Effector memory CD4-positive, alpha-beta T cell (primary cell): ENCODE measurements at regions not wholly inside any gene's neighbourhood (a gene's known extent, or its start where the extent isn't known, plus 50 kb on each side); places are given as distances from the start of the nearest gene placed in this dataset.

Experiments
- DNase-seq, 3 donors: peaks; one replicate each; pipeline ENCODE4 v3.0.0-alpha.2; 2020
- H3K27ac ChIP-seq: 2 replicates; pipeline ENCODE4 v1.7.0; 2013; ENCODE audit warnings: mild to moderate bottlenecking, low read length, moderate library complexity; ENCODE audit not compliant: insufficient read depth, poor library complexity, severe bottlenecking
- H3K27me3 ChIP-seq: replicated peaks from 2 replicates; pipeline ENCODE4 v1.7.0; 2013; ENCODE audit warnings: mild to moderate bottlenecking, low read length; ENCODE audit not compliant: insufficient read depth, control insufficient read depth, poor library complexity, severe bottlenecking
- H3K36me3 ChIP-seq: 2 replicates; pipeline ENCODE4 v1.7.0; 2013; ENCODE audit warnings: mild to moderate bottlenecking, low read length, moderate library complexity; ENCODE audit not compliant: control insufficient read depth, insufficient read depth
- H3K4me1 ChIP-seq: 2 replicates; pipeline ENCODE4 v1.7.0; 2013; ENCODE audit warnings: low read length, mild to moderate bottlenecking; ENCODE audit not compliant: control insufficient read depth, insufficient read depth, poor library complexity, severe bottlenecking
- H3K4me3 ChIP-seq: 2 replicates; pipeline ENCODE4 v1.7.0; 2013; ENCODE audit warnings: low read length, low read depth, mild to moderate bottlenecking; ENCODE audit not compliant: insufficient read depth, poor library complexity, severe bottlenecking
- H3K9me3 ChIP-seq: 2 replicates; pipeline ENCODE4 v1.7.0; 2013; ENCODE audit warnings: mild to moderate bottlenecking, low read length, moderate library complexity; ENCODE audit not compliant: control insufficient read depth

- H3K4me1 ChIP-seq, result no peaks in the 10 kb centered on the region
- DNase-seq, result no peak
- H3K36me3 ChIP-seq, result no peaks in the 10 kb centered on the region
- no peaks in the 10 kb centered on the region for H3K9me3 ChIP-seq
- no peaks in the 10 kb centered on the region for H3K27me3 ChIP-seq
- no peak overlapping the region for H3K27ac ChIP-seq
- no peak overlapping the region for H3K4me3 ChIP-seq
Observed at GRCh38 chr7:17584822-17585221, 286.4 kb downstream of the AHR start.

- no peaks in the 10 kb centered on the region for H3K27me3 ChIP-seq
- H3K4me3 ChIP-seq, result no peak overlapping the region
- no peak overlapping the region for H3K27ac ChIP-seq
- H3K36me3 ChIP-seq, result no peaks in the 10 kb centered on the region
- no peaks in the 10 kb centered on the region for H3K4me1 ChIP-seq
- DNase-seq, result no peak
- H3K9me3 ChIP-seq, result no peaks in the 10 kb centered on the region
Observed at GRCh38 chr7:17586711-17587110, 288.3 kb downstream of the AHR start.

DNA sequence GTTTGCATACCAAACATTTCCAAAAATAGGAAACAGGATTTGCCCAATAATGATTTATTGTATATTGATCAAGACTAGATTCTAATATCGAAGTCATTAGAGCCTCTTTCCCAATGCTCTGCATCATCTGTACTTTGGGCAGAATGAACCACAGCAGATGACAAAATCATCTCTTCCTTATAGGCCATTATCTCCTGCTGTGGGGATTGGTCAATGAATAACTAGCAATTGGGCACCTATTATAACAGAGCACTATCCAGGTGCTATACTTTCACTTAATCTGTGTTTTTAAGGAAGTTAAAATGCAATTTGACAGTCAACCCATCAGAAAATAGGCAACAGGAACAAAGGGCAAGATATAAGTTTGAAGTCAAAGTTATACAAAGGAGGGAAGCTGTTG, 290.3 kb downstream of the AHR start:
- no peak for DNase-seq
- Histone ChIP-seq H3K36me3 (no peaks in the 10 kb centered on the region), H3K27me3 (no peaks in the 10 kb centered on the region), H3K4me3 (no peak overlapping the region), H3K9me3 (no peaks in the 10 kb centered on the region), H3K27ac (no peak overlapping the region), H3K4me1 (no peaks in the 10 kb centered on the region)

- no peaks in the 10 kb centered on the region for H3K4me1 ChIP-seq
- H3K36me3 ChIP-seq, result no peaks in the 10 kb centered on the region
- no peaks in the 10 kb centered on the region for H3K9me3 ChIP-seq
- DNase-seq, result no peak
- H3K27me3 ChIP-seq, result no peaks in the 10 kb centered on the region
- H3K4me3 ChIP-seq, result no peak overlapping the region
- H3K27ac ChIP-seq, result no peak overlapping the region
Observed at GRCh38 chr7:17589671-17590070, 291.2 kb downstream of the AHR start.

- Histone ChIP-seq H3K9me3 (no peaks in the 10 kb centered on the region), H3K36me3 (no peaks in the 10 kb centered on the region), H3K4me3 (no peak overlapping the region), H3K4me1 (no peaks in the 10 kb centered on the region), H3K27me3 (no peaks in the 10 kb centered on the region), H3K27ac (no peak overlapping the region)
- DNase-seq, result no peak
Observed at GRCh38 chr7:17590221-17590620, 291.8 kb downstream of the AHR start.

DNA sequence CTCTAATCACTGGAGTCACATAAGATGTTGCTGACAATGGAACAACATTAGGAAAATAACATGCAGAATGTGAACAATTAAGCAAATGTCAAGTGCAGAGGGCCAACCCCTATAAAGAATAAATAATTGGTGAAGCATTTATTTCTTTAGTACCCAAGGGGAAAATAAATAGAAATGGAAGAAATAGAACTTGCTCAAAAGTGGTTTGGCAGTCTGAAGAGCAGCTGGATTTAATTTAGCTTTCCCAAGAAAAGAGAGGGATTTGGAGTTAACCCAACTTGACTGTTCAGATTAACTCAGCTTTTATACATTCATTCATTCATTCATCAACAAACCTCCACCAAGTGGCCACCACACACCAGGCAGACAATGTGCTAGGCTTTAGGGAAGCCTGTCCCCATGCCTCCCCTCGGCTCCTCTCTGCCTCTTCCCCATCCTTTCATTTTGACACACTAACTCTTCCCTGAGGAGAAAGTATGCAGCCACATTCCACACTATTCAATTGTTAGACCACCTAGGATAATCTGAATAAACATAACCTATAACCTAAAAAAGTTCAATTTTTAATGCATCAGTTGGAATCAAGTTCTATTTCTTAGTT, 295.5 kb downstream of the AHR start:
- Histone ChIP-seq H3K4me3 (no peak overlapping the region), H3K27ac (no peak overlapping the region), H3K9me3 (no peaks in the 10 kb centered on the region), H3K27me3 (no peaks in the 10 kb centered on the region), H3K36me3 (no peaks in the 10 kb centered on the region), H3K4me1 (no peaks in the 10 kb centered on the region)
- DNase-seq, result no peak

DNA sequence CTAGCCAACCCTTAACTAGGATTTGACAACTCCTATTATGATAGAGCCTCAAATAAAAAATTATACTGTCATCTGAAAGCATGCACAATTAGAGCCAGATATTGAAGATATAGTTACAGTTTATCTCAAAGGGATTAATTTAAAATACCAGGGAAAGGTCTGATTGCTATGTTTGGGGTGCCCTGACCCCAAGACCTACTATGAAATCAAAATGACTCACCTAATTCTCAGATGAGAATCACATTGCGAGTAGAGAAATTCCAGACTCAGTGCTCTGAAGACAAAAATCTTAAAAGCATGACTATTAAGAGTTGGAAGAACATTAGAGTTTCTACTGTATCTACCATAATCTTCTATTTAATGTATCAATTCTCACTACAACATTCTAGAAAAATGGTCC, 297.1 kb downstream of the AHR start:
- Histone ChIP-seq H3K27me3 (no peaks in the 10 kb centered on the region), H3K9me3 (no peaks in the 10 kb centered on the region), H3K36me3 (no peaks in the 10 kb centered on the region), H3K4me1 (no peaks in the 10 kb centered on the region), H3K4me3 (no peak overlapping the region), H3K27ac (no peak overlapping the region)
- no peak for DNase-seq

DNA sequence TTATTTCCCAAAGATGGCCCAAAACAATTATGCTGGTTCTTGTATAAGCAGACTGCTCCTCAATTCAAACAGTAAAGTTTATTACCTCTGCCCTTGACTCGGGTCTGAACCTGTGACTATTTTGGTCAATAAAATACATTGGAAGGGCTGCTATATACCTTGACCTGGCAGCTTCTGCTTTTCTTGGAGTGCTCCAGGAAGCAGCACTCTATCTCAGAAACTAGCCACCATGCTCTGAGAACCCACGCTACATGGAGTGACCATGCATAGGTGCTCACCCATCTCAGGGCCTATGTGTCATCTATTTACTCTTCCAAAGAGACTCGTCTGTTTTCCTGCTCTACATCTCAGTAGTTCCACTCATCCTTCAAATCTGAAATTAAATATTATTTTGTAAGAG, 299.9 kb downstream of the AHR start:
- no peaks in the 10 kb centered on the region for H3K27me3 ChIP-seq
- H3K36me3 ChIP-seq, result no peaks in the 10 kb centered on the region
- H3K27ac ChIP-seq, result no peak overlapping the region
- H3K9me3 ChIP-seq, result no peaks in the 10 kb centered on the region
- DNase-seq, result no peak
- no peak overlapping the region for H3K4me3 ChIP-seq
- no peaks in the 10 kb centered on the region for H3K4me1 ChIP-seq

GRCh38 chr7:17598846-17599245, 300.4 kb downstream of the AHR start:
- Histone ChIP-seq H3K4me3 (no peak overlapping the region), H3K27ac (no peak overlapping the region), H3K36me3 (no peaks in the 10 kb centered on the region), H3K27me3 (no peaks in the 10 kb centered on the region), H3K4me1 (no peaks in the 10 kb centered on the region), H3K9me3 (no peaks in the 10 kb centered on the region)
- DNase-seq, result no peak

DNA sequence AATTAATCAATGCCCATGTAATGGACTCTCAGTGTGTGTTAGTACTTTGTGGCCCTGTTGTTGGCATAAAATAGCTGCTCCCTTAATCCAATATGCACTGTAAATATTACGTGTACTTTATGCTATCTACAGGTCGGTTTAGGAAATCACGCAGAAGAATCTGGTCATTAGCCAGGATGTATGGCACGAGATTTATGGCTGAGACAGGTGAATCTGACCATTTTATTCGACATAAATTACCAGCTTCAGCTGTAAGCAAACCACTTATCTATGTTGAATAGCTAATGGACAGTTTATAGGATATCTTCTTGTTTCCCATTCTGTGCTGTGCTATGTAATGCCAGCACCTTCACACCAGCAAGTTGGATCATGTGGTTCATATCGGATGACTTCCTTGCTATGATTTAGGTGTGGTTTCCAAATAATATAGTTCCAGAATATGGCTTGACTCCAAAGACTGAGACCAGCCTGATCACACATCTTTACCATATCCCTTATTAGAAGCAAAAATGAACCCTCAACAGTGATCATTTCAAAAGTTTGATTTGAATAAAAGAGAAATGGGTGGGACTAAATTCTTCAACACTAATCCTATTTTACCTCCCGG, 301.4 kb downstream of the AHR start:
- Histone ChIP-seq H3K4me3 (no peak overlapping the region), H3K4me1 (no peaks in the 10 kb centered on the region), H3K36me3 (no peaks in the 10 kb centered on the region), H3K27ac (no peak overlapping the region), H3K27me3 (no peaks in the 10 kb centered on the region), H3K9me3 (no peaks in the 10 kb centered on the region)
- DNase-seq, result no peak
